ENCODE measurements at regions not wholly inside any gene's neighbourhood (a gene's known extent, or its start where the extent isn't known, plus 50 kb on each side); places are given as distances from the start of the nearest gene placed in this dataset.

- DNase-seq (ENCODE audit: low read depth, low spot score): no peak
Observed at GRCh38 chr17:72388765-72389473, 268.1 kb downstream of the SOX9 start.

GRCh38 chr17:72390675-72391508 lies 270.1 kb downstream of the SOX9 start:
- DNase-seq (ENCODE audit: low read depth, low spot score): no peak

- no peak for DNase-seq (ENCODE audit: low read depth, low spot score)
Observed at GRCh38 chr17:72392056-72393010, 271.5 kb downstream of the SOX9 start.

- DNase-seq (ENCODE audit: low read depth, low spot score): no peak
Observed at GRCh38 chr17:72393553-72393952, 272.7 kb downstream of the SOX9 start.

GRCh38 chr17:72394531-72394930 lies 273.7 kb downstream of the SOX9 start:
- DNase-seq (ENCODE audit: low read depth, low spot score): no peak

GRCh38 chr17:72396121-72396520 lies 275.3 kb downstream of the SOX9 start:
- no peak for DNase-seq (ENCODE audit: low read depth, low spot score)

- no peak for DNase-seq (ENCODE audit: low read depth, low spot score)
Observed at GRCh38 chr17:72397223-72397667, 276.4 kb downstream of the SOX9 start.

GRCh38 chr17:72397687-72398086 lies 276.9 kb downstream of the SOX9 start:
- no peak for DNase-seq (ENCODE audit: low read depth, low spot score)

- DNase-seq (ENCODE audit: low read depth, low spot score): no peak
Observed at GRCh38 chr17:72399023-72399607, 278.3 kb downstream of the SOX9 start.

- DNase-seq (ENCODE audit: low read depth, low spot score): no peak
Observed at GRCh38 chr17:72399608-72400487, 279.0 kb downstream of the SOX9 start.

GRCh38 chr17:72400488-72400827 lies 279.6 kb downstream of the SOX9 start:
- no peak for DNase-seq (ENCODE audit: low read depth, low spot score)

- DNase-seq (ENCODE audit: low read depth, low spot score): no peak
Observed at GRCh38 chr17:72400863-72401262, 280.0 kb downstream of the SOX9 start.

GRCh38 chr17:72401883-72402726 lies 281.3 kb downstream of the SOX9 start:
- DNase-seq (ENCODE audit: low read depth, low spot score): no peak

- no peak for DNase-seq (ENCODE audit: low read depth, low spot score)
Observed at GRCh38 chr17:72402727-72403210, 281.9 kb downstream of the SOX9 start.

- DNase-seq (ENCODE audit: low read depth, low spot score): no peak
Observed at GRCh38 chr17:72403713-72404209, 282.9 kb downstream of the SOX9 start.

- DNase-seq (ENCODE audit: low read depth, low spot score): no peak
Observed at GRCh38 chr17:72404872-72405271, 284.1 kb downstream of the SOX9 start.

GRCh38 chr17:72405662-72406230 lies 284.9 kb downstream of the SOX9 start:
- DNase-seq (ENCODE audit: low read depth, low spot score): no peak

GRCh38 chr17:72406498-72406897 lies 285.7 kb downstream of the SOX9 start:
- DNase-seq (ENCODE audit: low read depth, low spot score): no peak
